ENCODE measurements at regions not wholly inside any gene's neighbourhood (a gene's known extent, or its start where the extent isn't known, plus 50 kb on each side); places are given as distances from the start of the nearest gene placed in this dataset.

- H3K4me1 ChIP-seq (ENCODE audit: insufficient read depth, low read length), result peaks cover 15% of the 10 kb centered on the region
- H3K27ac ChIP-seq (ENCODE audit: insufficient read length, low read depth, low read length), result no peak overlapping the region
- H4K8ac ChIP-seq (replicated peaks; ENCODE audit: insufficient read length, low read depth, low read length), result no peak overlapping the region
- Mint-ChIP-seq H3K27me3 (ENCODE audit: low read depth) (peaks cover 13% of the 10 kb centered on the region), H3K9me3 (no peaks in the 10 kb centered on the region), H3K4me1 (peaks cover 27 to 46% of the 10 kb centered on the region in 2 experiments), H3K4me3 (no peak overlapping the region), H3K36me3 (ENCODE audit: insufficient read depth in 1 of 3, low read depth in 3 of 3) (no peaks in the 10 kb centered on the region), H3K27ac (no peak overlapping the region)
- H2BK5ac ChIP-seq (ENCODE audit: insufficient read length, low read length), result no peak overlapping the region
- no peak overlapping the region for H3K4me2 ChIP-seq (ENCODE audit: insufficient read depth, insufficient read length, low read length)
- H2BK20ac ChIP-seq (ENCODE audit: low read depth, low read length, poor library complexity, severe bottlenecking), result no peak overlapping the region
- no peaks in the 10 kb centered on the region for H3K9me3 ChIP-seq (ENCODE audit: control insufficient read depth, low read depth, low read length)
- H3K27me3 ChIP-seq (ENCODE audit: insufficient read depth, low read length), result no peaks in the 10 kb centered on the region
- no peak overlapping the region for H3K14ac ChIP-seq (ENCODE audit: insufficient read depth, low read length)
- DNase-seq, result no peak
- H3K79me2 ChIP-seq (ENCODE audit: insufficient read depth, low read length), result no peaks in the 10 kb centered on the region
- no peak overlapping the region for H3T11ph ChIP-seq (ENCODE audit: low read length)
- no peaks in the 10 kb centered on the region for H4K20me1 ChIP-seq (ENCODE audit: control insufficient read depth, insufficient read depth, insufficient read length)
- H3K4ac ChIP-seq (ENCODE audit: low read depth, low read length), result no peak overlapping the region
- H3K18ac ChIP-seq (ENCODE audit: insufficient read length, low read depth, low read length), result no peak overlapping the region
- WGBS (ENCODE audit: extremely low coverage, insufficient read length, low lambda C conversion rate), result no CpG with 5 or more reads among the region's 1 CpG
- no peak overlapping the region for H4K91ac ChIP-seq (ENCODE audit: insufficient read length, low read depth, low read length)
- no peak overlapping the region for H2BK120ac ChIP-seq (ENCODE audit: low read depth, low read length, poor library complexity, severe bottlenecking)
- H2AFZ ChIP-seq (ENCODE audit: low read length), result no peak overlapping the region
- H2BK12ac ChIP-seq (ENCODE audit: insufficient read length, low read depth, low read length), result no peak overlapping the region
- peaks cover 3% of the 10 kb centered on the region for H3K23me2 ChIP-seq (ENCODE audit: insufficient read length, low read depth, low read length, poor library complexity, severe bottlenecking)
- H3K23ac ChIP-seq (ENCODE audit: insufficient read length, low read depth, low read length), result no peak overlapping the region
- H2BK15ac ChIP-seq (ENCODE audit: low read depth, low read length), result no peak overlapping the region
- TF ChIP-seq CTCF (conservative IDR thresholded peaks at IDR 0.05), result no peak
- no peak overlapping the region for H2AK5ac ChIP-seq (ENCODE audit: insufficient read length, low read length)
- H3K79me1 ChIP-seq (ENCODE audit: insufficient read depth, low read depth, low read length, poor library complexity, severe bottlenecking), result no peaks in the 10 kb centered on the region
- H4K5ac ChIP-seq (ENCODE audit: insufficient read length, low read depth, low read length), result no peak overlapping the region
- no peak overlapping the region for H3K56ac ChIP-seq (ENCODE audit: insufficient read length, low read depth, low read length)
- no peak overlapping the region for H3K9ac ChIP-seq (ENCODE audit: extremely low read depth, insufficient read length, low read length)
These were observed 179.6 kb upstream of the GSE1 start for GRCh38 chr16:85433477-85433876.

Measured in H9 (cell line).